GM19468 (cell line): ENCODE measurements at regions not wholly inside any gene's neighbourhood (a gene's known extent, or its start where the extent isn't known, plus 50 kb on each side); places are given as distances from the start of the nearest gene placed in this dataset.

Source experiments
- ATAC-seq: cut with Tn5 transposase; IDR thresholded peaks from one replicate; pipeline ENCODE4 v1.9.1; 2021; ENCODE audit warnings: mild to moderate bottlenecking, moderate library complexity, moderate number of reproducible peaks; ENCODE audit not compliant: unreplicated experiment; ENCODE audit errors: extremely low read depth

DNA sequence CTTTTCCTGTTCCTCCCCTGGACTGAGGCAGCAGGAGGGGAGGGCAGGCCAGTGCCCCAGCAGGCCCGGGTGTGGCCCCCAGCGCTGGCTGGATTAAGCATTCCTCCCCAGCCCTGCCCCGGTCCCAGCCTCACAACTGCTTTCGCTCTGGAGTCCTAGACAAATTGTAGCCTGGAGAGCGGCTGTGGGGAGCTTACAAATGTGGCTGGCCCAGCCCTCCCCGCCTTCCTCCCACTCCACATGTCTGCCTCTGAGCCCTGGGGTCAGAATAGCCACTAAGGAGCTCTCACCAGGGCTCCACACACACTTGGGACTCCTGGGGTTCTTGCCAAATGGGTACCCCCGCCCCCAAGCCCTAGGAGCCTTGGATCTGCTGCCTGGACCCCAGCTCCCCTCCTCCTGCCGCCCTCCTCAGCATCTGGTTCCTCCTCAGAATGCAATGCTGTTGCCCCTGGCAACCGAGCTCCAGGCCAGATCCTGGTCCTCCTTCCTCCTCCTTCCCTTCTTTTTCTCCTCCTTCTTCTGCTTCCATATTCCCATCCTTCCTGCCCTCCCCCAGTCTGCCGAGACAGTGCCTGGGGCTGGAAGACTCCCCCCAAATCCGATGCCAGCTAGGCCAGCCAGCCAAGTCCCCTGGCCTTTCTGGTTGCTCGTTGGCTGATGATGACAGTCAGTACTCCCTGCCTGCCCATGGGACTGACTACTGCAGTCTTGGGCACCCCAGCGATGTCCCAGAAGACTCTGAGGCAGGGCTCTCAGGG is 91.1 kb downstream of the LINGO1 start:
- ATAC-seq, result no peak

DNA sequence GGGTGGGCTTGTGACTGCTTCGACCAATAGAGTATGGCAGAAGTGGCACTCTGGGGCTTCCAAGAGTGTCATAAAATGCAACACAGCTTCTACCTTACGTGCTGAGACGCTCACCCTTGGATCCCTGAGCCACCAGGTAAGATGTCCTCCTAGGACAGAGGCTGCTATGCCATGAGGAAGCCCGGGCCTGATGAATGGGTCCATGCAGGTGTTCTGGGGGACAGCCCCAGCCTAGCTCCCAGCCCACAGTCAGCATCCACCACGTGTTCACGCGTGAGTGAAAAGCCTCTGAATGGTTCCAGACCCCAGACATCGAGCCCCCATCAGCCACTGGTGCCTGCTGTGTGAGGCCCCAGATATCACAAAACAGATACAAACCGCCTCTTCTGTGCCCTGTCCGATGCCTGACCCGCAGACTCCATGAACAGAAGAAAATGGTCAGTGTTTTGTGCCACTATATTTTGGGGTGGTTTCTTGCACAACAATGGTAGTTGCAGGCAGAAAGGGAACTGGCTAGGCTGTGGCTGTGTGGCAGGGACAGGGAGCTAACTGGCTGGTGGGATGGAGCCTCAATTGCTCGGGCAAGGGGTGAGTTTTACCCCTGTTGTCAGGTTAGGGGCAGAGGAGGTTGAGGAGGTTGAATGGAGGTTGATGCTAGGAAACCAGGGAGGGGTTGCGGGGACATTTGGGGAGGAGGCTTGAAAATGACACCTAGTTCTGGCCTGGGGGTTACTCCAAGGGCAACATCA is 92.2 kb downstream of the LINGO1 start:
- no peak for ATAC-seq

DNA sequence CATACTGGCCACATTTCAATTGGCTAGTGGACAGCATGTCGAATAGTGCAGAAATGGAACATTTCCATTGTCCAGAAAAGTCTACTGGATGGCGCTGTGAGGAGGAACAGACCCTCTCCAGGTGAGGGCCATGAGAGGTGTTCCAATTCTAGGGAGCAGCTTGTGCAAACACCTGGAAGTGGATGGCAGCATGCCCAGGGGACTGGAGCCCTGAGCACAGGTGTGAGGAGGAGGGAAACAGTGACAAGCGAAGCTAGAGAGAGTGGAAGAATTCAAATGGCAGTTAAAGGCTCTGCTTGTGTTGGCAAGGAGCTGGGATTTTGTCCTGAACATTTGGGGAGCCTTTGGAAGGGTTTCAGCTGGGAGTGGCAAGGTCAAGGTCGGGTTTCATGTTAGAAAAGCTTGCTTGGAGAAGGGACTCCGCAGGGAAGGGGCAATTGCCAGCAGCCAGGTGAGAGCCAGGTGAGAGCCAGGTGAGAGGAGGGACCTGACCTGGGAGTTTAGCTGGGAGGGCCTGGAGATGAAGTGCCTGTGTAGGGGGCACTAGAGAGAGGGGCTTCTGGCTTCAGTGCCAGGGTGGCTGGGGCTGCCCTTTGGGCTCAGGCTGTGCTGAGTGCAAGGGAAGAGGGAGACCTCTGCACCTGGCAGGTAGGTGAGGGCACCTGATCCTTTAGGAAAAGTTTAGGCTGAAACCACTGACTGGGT is 93.8 kb downstream of the LINGO1 start:
- ATAC-seq, result no peak

DNA sequence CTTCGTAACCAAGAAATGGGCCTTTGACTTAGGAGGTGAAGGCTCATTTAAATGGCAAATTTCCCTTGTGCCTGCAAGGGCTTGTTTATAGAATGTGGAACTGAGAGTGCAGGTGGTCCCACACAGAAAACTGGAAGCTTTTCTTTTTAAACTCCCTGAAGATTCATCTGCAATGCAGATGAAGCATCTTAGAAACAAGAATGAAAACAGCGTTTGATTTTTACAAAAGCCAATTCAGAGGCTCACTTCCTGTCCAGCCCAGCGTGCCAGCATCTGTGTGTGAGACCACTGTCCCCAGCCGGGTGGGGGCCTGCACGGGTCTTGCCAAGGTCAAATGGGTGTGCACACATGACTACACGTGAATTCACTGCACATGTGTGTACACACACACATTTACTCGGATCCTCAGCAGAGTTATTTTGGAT is 94.7 kb downstream of the LINGO1 start:
- ATAC-seq, result peak; percentile 56

DNA sequence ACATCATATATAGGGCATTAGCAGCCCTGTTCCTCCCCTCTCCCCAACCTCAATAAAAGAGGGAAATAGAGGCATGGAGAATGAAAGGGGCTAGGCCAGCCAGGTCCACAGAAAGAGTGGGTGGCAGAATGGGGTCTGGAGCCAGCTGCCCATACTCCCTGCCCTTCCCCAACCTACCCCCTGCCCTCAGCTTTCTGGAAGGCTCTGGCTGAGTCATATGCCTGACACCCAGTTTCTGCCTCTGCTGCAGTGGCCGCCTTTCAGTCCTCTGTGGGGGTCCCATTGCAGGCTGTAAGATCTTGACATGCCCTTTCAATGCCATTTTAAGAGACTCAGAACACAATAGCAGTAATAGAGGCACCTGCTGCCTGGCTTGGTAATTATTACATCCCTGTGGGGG is 95.7 kb downstream of the LINGO1 start:
- ATAC-seq, result no peak

DNA sequence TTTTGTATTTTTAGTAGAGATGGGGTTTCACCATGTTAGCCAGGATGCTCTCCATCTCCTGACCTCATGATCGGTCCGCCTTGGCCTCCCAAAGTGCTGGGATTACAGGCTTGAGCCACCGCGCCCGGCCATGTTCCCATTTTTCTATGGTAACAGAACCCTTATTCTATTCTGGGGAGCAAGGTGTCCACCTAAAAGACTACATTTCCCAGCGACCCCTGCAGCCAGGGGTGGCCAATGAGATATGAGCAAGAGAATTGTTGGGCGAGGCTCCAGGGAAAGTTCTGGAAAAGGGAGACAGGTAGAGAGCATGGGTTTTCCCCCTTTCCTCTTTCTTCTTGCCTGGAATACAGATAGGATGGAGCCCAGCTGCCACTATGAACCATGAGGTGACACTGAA is 96.9 kb downstream of the LINGO1 start:
- ATAC-seq, result no peak
